ENCODE measurements at regions not wholly inside any gene's neighbourhood (a gene's known extent, or its start where the extent isn't known, plus 50 kb on each side); places are given as distances from the start of the nearest gene placed in this dataset.
"Not testable (repeated sequence)": the region's sequence is repeated elsewhere in the genome, so short reads cannot be mapped to it uniquely, and the experiment has no call there.

- no peak for DNase-seq
These were observed 105.1 kb downstream of the MED10 start for GRCh38 chr5:6273090-6273735.

GRCh38 chr5:6269925-6270324, 108.4 kb downstream of the MED10 start:
- no peak for DNase-seq

GRCh38 chr5:6266671-6267197, 111.6 kb downstream of the MED10 start:
- no peak for DNase-seq

GRCh38 chr5:6264394-6264793, 114.0 kb downstream of the MED10 start:
- no peak for DNase-seq

GRCh38 chr5:6262651-6263363, 115.5 kb downstream of the MED10 start:
- no peak for DNase-seq

GRCh38 chr5:6261668-6262067, 116.7 kb downstream of the MED10 start:
- DNase-seq = no peak

GRCh38 chr5:6261256-6261655, 117.1 kb downstream of the MED10 start:
- DNase-seq = no peak

GRCh38 chr5:6260846-6261245, 117.5 kb downstream of the MED10 start:
- DNase-seq = no peak

GRCh38 chr5:6256901-6257300, 121.4 kb downstream of the MED10 start:
- DNase-seq = no peak

- no peak for DNase-seq
These were observed 122.4 kb downstream of the MED10 start for GRCh38 chr5:6255956-6256355.

GRCh38 chr5:6253846-6254245, 124.5 kb downstream of the MED10 start:
- DNase-seq = no peak

GRCh38 chr5:6253281-6253680, 125.1 kb downstream of the MED10 start:
- no peak for DNase-seq

- DNase-seq = no peak
These were observed 125.8 kb downstream of the MED10 start for GRCh38 chr5:6252581-6252980.

GRCh38 chr5:6251565-6252102, 126.7 kb downstream of the MED10 start:
- no peak for DNase-seq

GRCh38 chr5:6250121-6250520, 128.2 kb downstream of the MED10 start:
- no peak for DNase-seq

GRCh38 chr5:6248132-6248531, 130.2 kb downstream of the MED10 start:
- DNase-seq = no peak

- DNase-seq = no peak
These were observed 131.4 kb downstream of the MED10 start for GRCh38 chr5:6246820-6247437.

- no peak for DNase-seq
These were observed 134.0 kb downstream of the MED10 start for GRCh38 chr5:6244339-6244714.

- DNase-seq = no peak
These were observed 134.5 kb downstream of the MED10 start for GRCh38 chr5:6243706-6244338.

- not testable (repeated sequence) for DNase-seq
These were observed 137.3 kb downstream of the MED10 start for GRCh38 chr5:6241056-6241455.

GRCh38 chr5:6236858-6237481, 141.4 kb downstream of the MED10 start:
- no peak for DNase-seq

GRCh38 chr5:6236170-6236793, 142.1 kb downstream of the MED10 start:
- DNase-seq = no peak

Measured in activated CD8-positive, alpha-beta memory T cell treated with anti-CD3 and anti-CD28 coated beads, Interleukin-2, amount 50 U/mL, for 48 hours (primary cell).